NCI-H82 treated with DMSO at 0.1 percent for 48 hours (cell line): ENCODE measurements at regions not wholly inside any gene's neighbourhood (a gene's known extent, or its start where the extent isn't known, plus 50 kb on each side); places are given as distances from the start of the nearest gene placed in this dataset.

Experiments used
- DNase-seq: peaks from one replicate; lab custom pipeline; 2025; ENCODE audit not compliant: unreplicated experiment; lab: John Stamatoyannopoulos, UW

- DNase-seq = no peak
Observed at GRCh38 chr16:85173981-85174751, 61.9 kb upstream of the CIBAR2 start.

GRCh38 chr16:85174871-85175723 is 62.8 kb upstream of the CIBAR2 start:
- no peak for DNase-seq

DNA sequence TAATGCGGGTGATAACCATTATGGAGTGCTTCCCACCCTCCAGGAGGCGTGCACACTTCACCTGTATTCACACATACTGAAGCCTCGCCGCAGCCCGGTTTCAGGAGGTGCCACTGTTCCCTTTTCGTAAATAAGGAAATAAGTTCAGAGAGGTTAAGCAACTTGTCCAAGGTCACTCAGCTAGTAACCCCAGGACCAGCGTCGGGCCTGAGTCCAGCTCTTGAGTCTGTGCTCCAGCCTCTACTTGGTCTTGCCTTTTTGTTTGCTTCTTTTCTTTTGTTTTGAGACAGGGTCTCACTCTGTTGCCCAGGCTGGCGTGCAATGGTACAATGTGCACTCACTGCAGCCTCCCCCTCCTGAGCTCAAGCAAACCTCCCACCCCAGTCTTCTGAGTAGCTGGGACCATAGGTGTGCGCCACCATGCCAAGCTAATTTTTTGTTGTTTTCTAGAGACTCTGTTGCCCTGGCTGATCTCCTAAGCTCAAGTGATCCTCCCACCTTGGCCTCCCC is 63.5 kb upstream of the CIBAR2 start:
- DNase-seq = no peak

DNA sequence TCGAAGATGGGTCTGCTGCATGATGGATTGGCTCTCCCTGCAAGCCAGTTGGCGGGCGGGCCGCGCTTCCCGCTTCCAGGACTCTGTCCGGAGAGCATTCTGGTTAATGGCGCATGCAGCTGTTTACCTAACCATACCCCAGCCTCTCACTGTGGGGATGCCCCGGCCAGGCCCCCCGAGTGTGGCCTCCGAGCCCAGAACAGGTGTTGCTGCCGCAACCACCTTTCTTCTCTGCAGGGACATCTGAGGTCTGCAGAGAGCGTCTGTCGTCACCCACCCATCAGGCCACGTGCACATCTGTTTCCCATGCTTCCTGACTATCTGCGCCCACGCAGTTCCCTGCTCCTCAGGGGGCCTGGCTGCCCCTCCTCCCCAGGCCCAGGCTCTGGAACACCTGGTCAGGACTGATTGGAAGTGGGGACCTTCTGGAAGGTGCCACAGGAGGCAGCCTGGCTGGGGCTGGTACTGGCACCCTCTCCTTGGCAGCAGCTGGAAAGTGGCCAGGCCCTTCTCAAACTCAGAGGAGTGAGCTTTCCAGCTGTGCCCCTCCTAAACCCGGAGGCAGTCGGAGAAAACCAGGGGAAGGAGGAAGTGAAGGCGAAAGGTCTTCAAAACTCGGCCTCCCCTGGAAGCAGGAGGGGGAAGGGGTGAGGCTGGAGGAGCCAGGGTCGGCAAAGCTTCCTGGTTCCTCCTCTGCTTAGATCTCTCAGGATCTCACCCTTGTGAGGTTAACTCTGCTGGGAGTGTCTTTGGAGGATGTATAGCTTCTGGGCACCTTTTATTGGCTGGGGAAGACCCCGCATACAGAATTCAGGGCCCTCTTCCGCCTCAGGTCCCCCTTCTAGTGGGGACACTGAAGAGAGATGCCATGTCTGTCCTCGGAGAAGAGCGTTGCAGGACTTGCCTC is 64.5 kb upstream of the CIBAR2 start:
- DNase-seq = no peak

- DNase-seq = no peak
Observed at GRCh38 chr16:85177448-85177846, 65.2 kb upstream of the CIBAR2 start.

DNA sequence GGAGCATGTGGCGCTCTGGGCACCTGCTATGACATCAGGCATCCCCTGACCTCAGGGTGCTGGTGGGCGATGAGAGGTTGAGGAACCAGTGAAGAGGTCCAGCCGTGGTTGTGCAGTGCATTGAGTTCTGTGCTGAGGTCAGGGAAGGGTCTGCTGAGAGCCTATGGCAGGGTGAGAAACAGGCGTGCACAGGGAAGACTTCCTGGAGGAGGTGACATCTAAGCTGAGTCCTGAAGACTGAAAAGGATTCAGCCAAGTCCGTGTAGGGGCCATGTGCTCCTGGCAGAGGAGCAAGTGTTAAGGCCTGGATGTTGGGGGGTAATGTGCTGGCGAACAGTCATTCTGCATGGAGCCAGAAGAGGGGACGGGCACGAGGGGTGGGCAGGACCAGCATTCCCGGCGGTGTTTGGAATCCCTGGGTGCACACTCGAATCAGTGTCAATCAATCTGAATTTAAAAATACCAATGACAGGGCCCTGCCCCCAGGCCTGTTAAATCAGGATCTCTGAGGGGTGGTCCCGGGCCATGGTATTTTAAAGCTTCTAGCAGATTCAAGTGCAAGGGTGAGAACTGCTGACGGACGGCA is 65.8 kb upstream of the CIBAR2 start:
- DNase-seq = no peak

GRCh38 chr16:85178596-85178995 is 66.3 kb upstream of the CIBAR2 start:
- DNase-seq = no peak

DNA sequence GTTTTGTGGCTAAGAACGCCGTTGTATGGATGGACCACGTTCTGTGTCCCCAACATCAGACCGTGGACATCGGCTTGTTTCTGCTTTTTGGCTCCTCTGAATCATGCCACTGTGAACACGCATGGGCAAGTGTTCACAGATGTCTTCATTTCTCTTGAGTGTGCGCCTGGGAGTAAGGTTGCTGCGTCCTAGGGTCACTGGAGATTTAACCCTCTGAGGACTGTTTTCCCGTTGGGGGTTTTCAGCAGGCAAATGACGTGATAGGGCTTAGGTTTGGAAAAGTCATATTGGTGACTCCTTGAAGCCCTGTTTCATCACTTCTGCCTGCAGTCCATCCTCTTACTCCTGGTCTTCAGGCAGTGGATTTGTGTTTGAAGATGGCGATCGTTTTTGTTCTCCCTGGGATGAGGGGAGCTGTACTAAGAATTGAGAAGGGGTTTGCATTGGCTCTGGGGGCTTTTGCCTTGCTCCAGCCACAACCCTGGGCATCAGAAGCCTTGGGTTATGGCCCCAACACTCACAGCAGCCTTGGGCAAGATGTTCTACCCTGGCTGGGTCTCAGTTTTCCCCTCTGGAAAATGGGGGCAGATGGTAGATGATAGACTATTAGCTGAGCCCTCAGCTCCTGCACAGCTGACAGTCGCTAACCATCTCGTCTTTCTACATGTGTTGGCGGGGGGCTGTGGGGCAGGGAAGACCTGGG is 67.2 kb upstream of the CIBAR2 start:
- no peak for DNase-seq

DNA sequence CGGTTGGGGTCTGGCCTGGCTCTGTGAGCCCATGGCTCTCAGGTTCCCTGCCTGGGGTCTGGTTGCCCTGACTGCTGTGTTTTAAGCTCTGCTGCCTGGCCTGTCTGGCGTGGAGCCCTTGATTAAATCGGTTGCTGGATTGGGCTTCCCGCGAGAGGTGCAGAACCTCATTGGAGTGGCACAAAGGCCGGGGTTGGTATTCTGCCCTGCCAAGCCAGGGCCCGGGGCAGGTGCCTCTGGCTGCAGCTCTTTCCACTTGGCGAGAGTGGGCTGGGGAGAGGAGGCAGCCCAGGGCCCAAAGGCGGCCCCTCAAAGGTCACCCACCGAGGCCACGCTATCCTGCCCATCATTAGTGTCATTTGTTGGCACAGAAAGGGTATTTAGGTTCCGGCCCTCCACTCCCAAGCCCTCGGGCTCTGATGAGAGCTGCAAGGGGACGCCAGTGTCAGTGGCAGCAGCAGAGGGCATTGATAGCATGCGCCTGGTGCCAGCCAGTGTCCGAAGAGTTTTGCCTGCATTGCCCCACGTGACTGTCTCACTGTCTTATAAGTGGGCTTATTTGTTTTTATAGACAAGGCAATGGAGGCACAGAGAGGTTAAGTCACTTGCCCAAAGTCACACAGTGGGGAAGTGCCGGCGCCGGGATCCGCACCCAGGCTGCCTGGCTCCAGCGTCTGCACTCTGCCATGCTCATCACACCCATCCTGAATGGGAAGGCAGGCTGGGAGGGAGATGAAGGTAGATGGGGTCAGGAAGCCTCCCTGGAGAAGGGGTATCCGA is 68.0 kb upstream of the CIBAR2 start:
- DNase-seq = no peak

- DNase-seq = no peak
Observed at GRCh38 chr16:85180827-85181738, 68.8 kb upstream of the CIBAR2 start.

- no peak for DNase-seq
Observed at GRCh38 chr16:85181739-85182129, 69.5 kb upstream of the CIBAR2 start.

- DNase-seq = no peak
Observed at GRCh38 chr16:85182286-85182685, 70.0 kb upstream of the CIBAR2 start.

- no peak for DNase-seq
Observed at GRCh38 chr16:85182774-85183173, 70.5 kb upstream of the CIBAR2 start.

DNA sequence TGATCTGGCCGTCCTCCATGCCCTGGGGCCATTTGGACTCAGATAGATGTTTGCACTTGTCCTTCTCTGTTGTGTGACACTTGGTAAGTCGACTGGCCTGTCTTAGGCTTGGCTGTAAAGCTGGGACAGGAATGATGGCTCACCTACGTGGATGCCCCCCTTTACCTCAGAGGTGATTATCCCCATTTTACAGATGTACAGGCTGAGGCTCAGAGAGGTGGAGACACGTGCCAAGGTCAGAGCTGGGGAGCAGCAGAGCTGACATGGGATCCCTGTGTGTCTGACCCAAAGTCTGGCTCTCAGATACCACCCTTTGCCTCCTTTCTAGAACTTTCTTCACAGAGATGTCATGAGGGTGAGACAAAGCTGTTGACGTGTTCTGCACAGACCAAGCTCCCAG is 71.3 kb upstream of the CIBAR2 start:
- DNase-seq = no peak

DNA sequence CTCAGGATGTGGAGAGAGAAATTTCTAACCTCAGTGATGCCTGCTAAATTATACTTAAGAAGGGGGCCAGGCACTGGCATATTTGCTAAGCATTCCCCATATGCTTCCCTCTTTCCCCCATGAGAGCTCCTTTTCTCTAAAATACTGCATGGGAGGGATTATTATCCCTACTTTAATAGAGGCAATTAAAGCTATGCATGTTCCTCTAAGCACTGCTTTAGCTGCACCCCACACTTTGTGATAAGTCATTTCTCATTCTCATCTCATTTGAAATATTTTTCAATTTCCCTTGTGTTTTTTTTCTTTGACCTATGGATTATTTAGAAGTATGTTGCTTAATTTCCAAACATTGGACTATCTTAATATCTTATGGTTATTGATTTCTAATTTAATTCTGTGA is 72.1 kb upstream of the CIBAR2 start:
- no peak for DNase-seq

- no peak for DNase-seq
Observed at GRCh38 chr16:85185303-85186100, 73.2 kb upstream of the CIBAR2 start.

DNA sequence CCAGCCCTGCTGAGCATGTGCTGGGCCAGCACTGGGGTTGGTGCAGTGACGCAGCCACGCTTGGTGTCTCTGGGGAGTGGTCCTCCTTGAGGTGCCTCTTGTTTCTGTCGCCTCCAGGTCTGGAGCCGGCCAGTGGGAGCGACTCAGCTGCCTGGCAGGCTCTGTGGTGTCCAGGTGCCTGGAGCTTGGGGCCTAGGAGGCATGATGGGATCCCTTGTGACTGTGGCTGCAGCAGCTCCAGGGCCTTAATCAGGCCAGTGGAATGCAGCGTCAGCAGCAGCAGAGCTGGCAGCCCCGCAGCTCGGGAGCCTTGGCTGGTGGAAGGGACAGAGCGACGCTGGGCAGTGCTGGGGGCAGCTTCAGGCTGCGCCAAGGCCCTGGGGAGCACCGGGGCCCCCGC is 74.7 kb upstream of the CIBAR2 start:
- DNase-seq = no peak

DNA sequence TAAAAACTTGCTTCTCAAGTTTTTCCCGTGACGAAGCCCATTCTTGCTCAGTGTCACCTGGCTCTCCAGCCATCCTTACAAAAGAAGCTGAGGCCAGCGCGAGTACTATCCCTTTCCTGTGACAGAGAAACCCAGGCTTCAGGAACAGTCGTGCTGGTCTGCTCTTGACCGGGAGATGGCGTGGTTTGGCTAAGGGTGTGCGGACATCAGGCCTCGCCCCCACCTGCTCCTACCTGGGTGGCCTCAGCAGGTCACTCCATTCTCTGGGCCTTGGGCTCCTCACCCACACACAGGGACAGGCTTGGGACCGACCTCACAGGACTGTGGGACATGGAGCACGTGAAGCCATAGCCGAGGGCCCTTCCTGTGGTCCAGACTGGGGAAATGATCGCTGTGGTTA is 75.2 kb upstream of the CIBAR2 start:
- DNase-seq = no peak
